ENCODE measurements at regions not wholly inside any gene's neighbourhood (a gene's known extent, or its start where the extent isn't known, plus 50 kb on each side); places are given as distances from the start of the nearest gene placed in this dataset.

DNA sequence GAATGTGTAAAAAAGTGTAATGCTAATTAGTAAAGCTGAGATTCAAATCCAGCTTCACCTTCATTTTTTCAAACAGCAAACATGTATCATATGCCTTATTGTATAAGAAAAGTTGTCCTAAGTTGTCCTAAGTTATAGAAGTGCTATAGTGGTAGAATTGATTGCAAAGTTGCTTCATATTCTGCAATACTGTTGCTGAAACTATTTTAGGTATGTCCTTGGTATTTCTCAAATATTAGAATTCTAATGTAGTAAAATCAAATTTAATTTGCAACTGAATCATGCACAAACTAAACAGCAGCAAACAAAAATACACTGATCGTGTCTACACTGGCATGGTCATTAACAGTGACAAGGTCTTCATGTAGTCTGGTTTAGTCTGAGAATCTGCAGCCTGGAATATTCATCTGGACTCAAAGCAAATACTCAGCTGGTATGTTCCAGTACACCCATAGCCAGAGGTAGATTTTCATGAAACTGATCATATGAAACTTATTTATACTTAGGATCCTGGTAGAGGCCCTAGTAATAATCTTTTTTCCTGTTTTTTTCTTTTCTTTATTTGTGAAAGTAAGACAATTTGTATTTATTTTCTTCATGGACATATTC lies 555.6 kb upstream of the ZEB2 start:
- TF ChIP-seq, protein P1, sequence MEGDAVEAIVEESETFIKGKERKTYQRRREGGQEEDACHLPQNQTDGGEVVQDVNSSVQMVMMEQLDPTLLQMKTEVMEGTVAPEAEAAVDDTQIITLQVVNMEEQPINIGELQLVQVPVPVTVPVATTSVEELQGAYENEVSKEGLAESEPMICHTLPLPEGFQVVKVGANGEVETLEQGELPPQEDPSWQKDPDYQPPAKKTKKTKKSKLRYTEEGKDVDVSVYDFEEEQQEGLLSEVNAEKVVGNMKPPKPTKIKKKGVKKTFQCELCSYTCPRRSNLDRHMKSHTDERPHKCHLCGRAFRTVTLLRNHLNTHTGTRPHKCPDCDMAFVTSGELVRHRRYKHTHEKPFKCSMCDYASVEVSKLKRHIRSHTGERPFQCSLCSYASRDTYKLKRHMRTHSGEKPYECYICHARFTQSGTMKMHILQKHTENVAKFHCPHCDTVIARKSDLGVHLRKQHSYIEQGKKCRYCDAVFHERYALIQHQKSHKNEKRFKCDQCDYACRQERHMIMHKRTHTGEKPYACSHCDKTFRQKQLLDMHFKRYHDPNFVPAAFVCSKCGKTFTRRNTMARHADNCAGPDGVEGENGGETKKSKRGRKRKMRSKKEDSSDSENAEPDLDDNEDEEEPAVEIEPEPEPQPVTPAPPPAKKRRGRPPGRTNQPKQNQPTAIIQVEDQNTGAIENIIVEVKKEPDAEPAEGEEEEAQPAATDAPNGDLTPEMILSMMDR (IDR thresholded peaks at IDR 0.05): no peak
- TF ChIP-seq POLR2AphosphoS5 (IDR thresholded peaks at IDR 0.05; ENCODE audit: low read depth, low read length) (no peak), SIN3A (IDR thresholded peaks at IDR 0.05; ENCODE audit: borderline replicate concordance, insufficient read depth, low read depth, low read length) (no peak), TCF7L2 (IDR thresholded peaks at IDR 0.05; ENCODE audit: low read depth, low read length) (no peak)
- TF ChIP-seq, protein P2, sequence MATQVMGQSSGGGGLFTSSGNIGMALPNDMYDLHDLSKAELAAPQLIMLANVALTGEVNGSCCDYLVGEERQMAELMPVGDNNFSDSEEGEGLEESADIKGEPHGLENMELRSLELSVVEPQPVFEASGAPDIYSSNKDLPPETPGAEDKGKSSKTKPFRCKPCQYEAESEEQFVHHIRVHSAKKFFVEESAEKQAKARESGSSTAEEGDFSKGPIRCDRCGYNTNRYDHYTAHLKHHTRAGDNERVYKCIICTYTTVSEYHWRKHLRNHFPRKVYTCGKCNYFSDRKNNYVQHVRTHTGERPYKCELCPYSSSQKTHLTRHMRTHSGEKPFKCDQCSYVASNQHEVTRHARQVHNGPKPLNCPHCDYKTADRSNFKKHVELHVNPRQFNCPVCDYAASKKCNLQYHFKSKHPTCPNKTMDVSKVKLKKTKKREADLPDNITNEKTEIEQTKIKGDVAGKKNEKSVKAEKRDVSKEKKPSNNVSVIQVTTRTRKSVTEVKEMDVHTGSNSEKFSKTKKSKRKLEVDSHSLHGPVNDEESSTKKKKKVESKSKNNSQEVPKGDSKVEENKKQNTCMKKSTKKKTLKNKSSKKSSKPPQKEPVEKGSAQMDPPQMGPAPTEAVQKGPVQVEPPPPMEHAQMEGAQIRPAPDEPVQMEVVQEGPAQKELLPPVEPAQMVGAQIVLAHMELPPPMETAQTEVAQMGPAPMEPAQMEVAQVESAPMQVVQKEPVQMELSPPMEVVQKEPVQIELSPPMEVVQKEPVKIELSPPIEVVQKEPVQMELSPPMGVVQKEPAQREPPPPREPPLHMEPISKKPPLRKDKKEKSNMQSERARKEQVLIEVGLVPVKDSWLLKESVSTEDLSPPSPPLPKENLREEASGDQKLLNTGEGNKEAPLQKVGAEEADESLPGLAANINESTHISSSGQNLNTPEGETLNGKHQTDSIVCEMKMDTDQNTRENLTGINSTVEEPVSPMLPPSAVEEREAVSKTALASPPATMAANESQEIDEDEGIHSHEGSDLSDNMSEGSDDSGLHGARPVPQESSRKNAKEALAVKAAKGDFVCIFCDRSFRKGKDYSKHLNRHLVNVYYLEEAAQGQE (IDR thresholded peaks at IDR 0.05; ENCODE audit: insufficient read depth in 1 of 2, low read depth in 2 of 2, low read length in 1 of 2): no peak
